ENCODE measurements at regions not wholly inside any gene's neighbourhood (a gene's known extent, or its start where the extent isn't known, plus 50 kb on each side); places are given as distances from the start of the nearest gene placed in this dataset.

DNA sequence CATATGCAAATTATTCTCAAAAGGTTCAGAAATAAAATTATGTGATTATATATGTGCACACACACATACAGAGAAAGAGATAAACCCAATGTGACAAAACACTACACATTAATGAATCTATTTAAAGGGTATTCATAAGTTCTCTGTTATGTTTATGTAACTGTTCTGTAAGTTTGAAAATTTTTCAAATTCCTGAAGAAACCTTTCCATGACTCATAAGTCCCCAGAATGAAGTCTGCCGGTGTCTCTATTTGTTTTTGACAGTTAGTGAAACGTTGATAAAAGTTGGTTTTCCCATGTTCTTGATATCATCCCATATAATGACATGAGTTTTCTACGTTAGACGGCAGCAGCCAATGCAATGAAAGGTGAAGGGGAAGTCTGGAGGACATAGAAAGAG lies 199.5 kb upstream of the PUM3 start:
- no peak overlapping the region for H3K4me3 ChIP-seq
- no peak overlapping the region for H3K27ac ChIP-seq
- no peaks in the 10 kb centered on the region for H3K36me3 ChIP-seq
- intact Hi-C loops (cut with DNase I), result no loop called here
- H3K4me1 ChIP-seq, result no peaks in the 10 kb centered on the region
- H3K9me3 ChIP-seq, result no peaks in the 10 kb centered on the region
- no peaks in the 10 kb centered on the region for H3K27me3 ChIP-seq
- TF ChIP-seq POLR2AphosphoS5 (IDR thresholded peaks at IDR 0.05; ENCODE audit: insufficient read depth in 1 of 2, low read depth in 1 of 2) (no peak), POLR2A (IDR thresholded peaks at IDR 0.05) (no peak), CTCF (IDR thresholded peaks at IDR 0.05) (no peak)
- DNase-seq (ENCODE audit: extremely low spot score in 2 of 2), result no peak

DNA sequence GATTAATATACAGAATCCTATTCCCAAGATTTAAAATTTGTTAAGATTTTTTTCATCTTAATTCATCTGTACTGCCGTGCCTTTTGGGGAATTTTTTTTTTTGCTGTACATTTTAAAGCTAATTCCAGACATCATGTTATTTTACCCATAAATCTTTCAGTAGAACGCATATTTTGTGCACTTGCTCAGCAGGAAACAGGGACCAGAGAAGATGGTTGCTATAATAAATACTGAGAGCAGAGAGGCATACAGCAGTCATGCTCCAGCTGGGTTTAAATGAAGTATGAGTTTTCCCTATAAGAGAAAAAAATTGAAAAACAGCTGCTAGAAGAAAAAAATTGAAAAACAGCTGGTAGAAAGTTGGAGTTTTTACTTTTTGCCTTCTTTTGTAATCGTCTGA lies 196.9 kb upstream of the PUM3 start:
- no peak for DNase-seq (ENCODE audit: extremely low spot score in 2 of 2)
- Histone ChIP-seq H3K4me3 (no peak overlapping the region), H3K27me3 (no peaks in the 10 kb centered on the region), H3K9me3 (no peaks in the 10 kb centered on the region), H3K36me3 (no peaks in the 10 kb centered on the region), H3K4me1 (no peaks in the 10 kb centered on the region), H3K27ac (no peak overlapping the region)
- TF ChIP-seq CTCF (IDR thresholded peaks at IDR 0.05) (no peak), POLR2AphosphoS5 (IDR thresholded peaks at IDR 0.05; ENCODE audit: insufficient read depth in 1 of 2, low read depth in 1 of 2) (no peak), POLR2A (IDR thresholded peaks at IDR 0.05) (no peak)
- intact Hi-C loops (cut with DNase I), result no loop called here

GRCh38 chr9:3036333-3036700 lies 192.4 kb upstream of the PUM3 start:
- Histone ChIP-seq H3K27me3 (no peaks in the 10 kb centered on the region), H3K4me1 (no peaks in the 10 kb centered on the region), H3K27ac (no peak overlapping the region), H3K9me3 (no peaks in the 10 kb centered on the region), H3K36me3 (no peaks in the 10 kb centered on the region), H3K4me3 (no peak overlapping the region)
- TF ChIP-seq POLR2A (IDR thresholded peaks at IDR 0.05), result no peak
- no peak for TF ChIP-seq POLR2AphosphoS5 (IDR thresholded peaks at IDR 0.05; ENCODE audit: insufficient read depth in 1 of 2, low read depth in 1 of 2)
- no peak for TF ChIP-seq CTCF (IDR thresholded peaks at IDR 0.05)
- no peak for DNase-seq (ENCODE audit: extremely low spot score in 2 of 2)
- intact Hi-C loops (cut with DNase I), result no loop called here

DNA sequence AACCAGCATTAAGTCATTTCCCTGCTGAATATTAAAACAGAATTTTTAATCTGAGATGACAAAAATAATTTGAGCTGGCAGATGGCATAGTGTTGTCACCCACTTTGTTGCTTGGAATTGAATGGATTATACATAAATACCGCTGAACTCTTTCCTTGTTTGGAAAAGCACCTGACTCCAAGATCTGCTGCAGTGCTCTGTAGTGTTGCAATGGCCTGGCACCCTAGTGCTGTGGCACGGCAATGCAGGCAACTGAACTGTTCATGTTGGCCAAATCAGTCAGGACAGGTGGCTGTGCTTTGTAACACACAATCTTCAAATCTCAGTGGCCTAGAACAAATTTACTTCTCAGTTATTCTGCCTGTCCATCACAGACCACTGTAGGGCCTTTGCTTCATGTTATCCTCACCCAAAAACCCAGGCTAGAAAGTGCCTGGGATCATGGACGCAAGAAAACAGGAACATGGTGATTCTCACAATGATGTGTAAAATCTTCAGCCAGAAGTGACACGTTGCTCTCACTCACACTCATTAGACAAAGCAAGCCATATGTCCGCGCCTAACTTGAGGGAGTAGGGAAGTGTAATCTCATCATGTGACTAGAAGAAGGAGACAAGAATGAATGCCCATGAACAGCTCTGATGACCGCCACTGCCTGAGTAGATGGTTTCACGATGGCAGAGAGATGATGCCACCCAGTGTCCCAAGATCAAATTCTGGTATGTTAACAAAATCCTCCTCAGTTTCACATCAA lies 191.9 kb upstream of the PUM3 start:
- no peaks in the 10 kb centered on the region for H3K36me3 ChIP-seq
- TF ChIP-seq POLR2A (IDR thresholded peaks at IDR 0.05) (no peak), POLR2AphosphoS5 (IDR thresholded peaks at IDR 0.05; ENCODE audit: insufficient read depth in 1 of 2, low read depth in 1 of 2) (no peak)
- no peaks in the 10 kb centered on the region for H3K27me3 ChIP-seq
- no peak for DNase-seq (ENCODE audit: extremely low spot score in 2 of 2)
- no peak overlapping the region for H3K27ac ChIP-seq
- intact Hi-C loops (cut with DNase I), result no loop called here
- no peak overlapping the region for H3K4me3 ChIP-seq
- no peaks in the 10 kb centered on the region for H3K9me3 ChIP-seq
- H3K4me1 ChIP-seq, result no peaks in the 10 kb centered on the region

DNA sequence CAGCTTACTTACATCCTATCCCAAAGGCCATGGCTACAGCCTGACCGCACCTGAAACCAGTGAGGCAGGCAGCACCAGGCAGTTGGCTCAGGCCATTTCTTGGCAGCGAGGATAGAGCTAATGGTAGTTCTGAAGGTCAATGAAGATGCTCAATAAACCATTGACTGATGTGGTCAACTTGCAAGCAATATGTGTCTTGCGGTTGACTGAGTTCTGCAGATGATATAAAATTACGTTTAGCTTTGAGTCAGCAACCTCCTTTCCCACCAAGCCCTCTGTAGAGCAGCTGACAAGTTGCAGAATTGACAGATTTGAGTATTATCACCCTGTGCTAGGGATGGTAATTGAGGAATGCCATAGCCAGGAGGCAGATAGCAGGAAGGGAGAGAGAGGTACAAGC lies 189.0 kb upstream of the PUM3 start:
- Histone ChIP-seq H3K4me1 (no peaks in the 10 kb centered on the region), H3K27me3 (no peaks in the 10 kb centered on the region), H3K27ac (no peak overlapping the region), H3K9me3 (no peaks in the 10 kb centered on the region), H3K4me3 (no peak overlapping the region), H3K36me3 (no peaks in the 10 kb centered on the region)
- TF ChIP-seq POLR2AphosphoS5 (IDR thresholded peaks at IDR 0.05; ENCODE audit: insufficient read depth in 1 of 2, low read depth in 1 of 2) (no peak), POLR2A (IDR thresholded peaks at IDR 0.05) (no peak), CTCF (IDR thresholded peaks at IDR 0.05) (no peak)
- DNase-seq (ENCODE audit: extremely low spot score in 2 of 2), result no peak
- intact Hi-C loops (cut with DNase I), result no loop called here

All from vagina (tissue), 2 donors.